ENCODE measurements at regions not wholly inside any gene's neighbourhood (a gene's known extent, or its start where the extent isn't known, plus 50 kb on each side); places are given as distances from the start of the nearest gene placed in this dataset.
A peak's percentile ranks its signal among the peaks of the same experiment; 100 is the strongest.
"Not testable (repeated sequence)": the region's sequence is repeated elsewhere in the genome, so short reads cannot be mapped to it uniquely, and the experiment has no call there.

- Histone ChIP-seq H3K36me3 (ENCODE audit: control insufficient read depth, insufficient read depth, low read length) (no peaks in the 10 kb centered on the region), H3K4me3 (ENCODE audit: low read depth, low read length) (no peak overlapping the region), H3K4me1 (ENCODE audit: control insufficient read depth, insufficient read depth, low read length) (no peaks in the 10 kb centered on the region), H3K27me3 (ENCODE audit: control insufficient read depth, insufficient read depth, low read length) (no peaks in the 10 kb centered on the region), H3K9me3 (ENCODE audit: control insufficient read depth, insufficient read depth, low read length) (no peaks in the 10 kb centered on the region), H3K27ac (ENCODE audit: low read depth, low read length) (no peak overlapping the region)
- WGBS (ENCODE audit: insufficient coverage), result no CpG with 5 or more reads among the region's 1 CpG
- DNase-seq (ENCODE audit: low read depth in 4 of 6, low spot score in 6 of 6), result peak in 2 of 6 donors; percentile 35 to 43
These were observed 1111.0 kb upstream of the SLC39A10 start for GRCh38 chr2:194545978-194546377.

- DNase-seq (ENCODE audit: low read depth in 4 of 6, low spot score in 6 of 6), result no peak
- Histone ChIP-seq H3K27ac (ENCODE audit: low read depth, low read length) (no peak overlapping the region), H3K4me1 (ENCODE audit: control insufficient read depth, insufficient read depth, low read length) (no peaks in the 10 kb centered on the region), H3K9me3 (ENCODE audit: control insufficient read depth, insufficient read depth, low read length) (no peaks in the 10 kb centered on the region), H3K27me3 (ENCODE audit: control insufficient read depth, insufficient read depth, low read length) (no peaks in the 10 kb centered on the region), H3K4me3 (ENCODE audit: low read depth, low read length) (no peak overlapping the region), H3K36me3 (ENCODE audit: control insufficient read depth, insufficient read depth, low read length) (no peaks in the 10 kb centered on the region)
These were observed 1117.6 kb upstream of the SLC39A10 start for GRCh38 chr2:194539425-194539824.

GRCh38 chr2:194526121-194526520, 1130.9 kb upstream of the SLC39A10 start:
- no peaks in the 10 kb centered on the region for H3K27me3 ChIP-seq (ENCODE audit: control insufficient read depth, insufficient read depth, low read length)
- H3K9me3 ChIP-seq (ENCODE audit: control insufficient read depth, insufficient read depth, low read length), result no peaks in the 10 kb centered on the region
- H3K27ac ChIP-seq (ENCODE audit: low read depth, low read length), result no peak overlapping the region
- no peak overlapping the region for H3K4me3 ChIP-seq (ENCODE audit: low read depth, low read length)
- H3K4me1 ChIP-seq (ENCODE audit: control insufficient read depth, insufficient read depth, low read length), result no peaks in the 10 kb centered on the region
- no peak for DNase-seq (ENCODE audit: low read depth in 4 of 6, low spot score in 6 of 6)
- no peaks in the 10 kb centered on the region for H3K36me3 ChIP-seq (ENCODE audit: control insufficient read depth, insufficient read depth, low read length)

DNA sequence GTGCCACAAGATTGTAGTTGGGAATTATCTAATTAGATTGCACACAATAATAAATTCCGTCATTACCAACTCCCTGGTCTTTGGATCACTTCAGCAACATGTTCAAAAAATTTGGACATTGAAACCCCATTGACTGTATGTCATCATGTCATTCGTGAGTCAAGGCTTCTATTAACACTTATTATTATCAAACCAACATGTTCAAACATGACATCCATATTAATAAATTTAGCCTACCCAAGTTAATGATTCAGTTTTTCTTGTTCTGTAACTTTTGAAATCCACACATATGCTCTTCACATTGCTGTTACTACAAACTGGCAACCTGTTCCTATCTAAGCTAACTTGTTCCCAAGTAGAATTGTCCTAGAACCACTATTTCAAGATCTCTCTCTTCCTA, 1142.7 kb upstream of the SLC39A10 start:
- Histone ChIP-seq H3K27ac (ENCODE audit: low read depth, low read length) (no peak overlapping the region), H3K36me3 (ENCODE audit: control insufficient read depth, insufficient read depth, low read length) (no peaks in the 10 kb centered on the region), H3K9me3 (ENCODE audit: control insufficient read depth, insufficient read depth, low read length) (peaks cover 1% of the 10 kb centered on the region), H3K27me3 (ENCODE audit: control insufficient read depth, insufficient read depth, low read length) (no peaks in the 10 kb centered on the region), H3K4me3 (ENCODE audit: low read depth, low read length) (no peak overlapping the region), H3K4me1 (ENCODE audit: control insufficient read depth, insufficient read depth, low read length) (no peaks in the 10 kb centered on the region)
- 88% methylated on average over 2 of the region's 2 CpGs for WGBS (ENCODE audit: insufficient coverage)
- DNase-seq (ENCODE audit: low read depth in 4 of 6, low spot score in 6 of 6), result no peak

- H3K27me3 ChIP-seq (ENCODE audit: control insufficient read depth, insufficient read depth, low read length); H3K4me3 ChIP-seq (ENCODE audit: low read depth, low read length); H3K4me1 ChIP-seq (ENCODE audit: control insufficient read depth, insufficient read depth, low read length); DNase-seq (ENCODE audit: low read depth in 4 of 6, low spot score in 6 of 6); H3K27ac ChIP-seq (ENCODE audit: low read depth, low read length); H3K36me3 ChIP-seq (ENCODE audit: control insufficient read depth, insufficient read depth, low read length); H3K9me3 ChIP-seq (ENCODE audit: control insufficient read depth, insufficient read depth, low read length): not testable (repeated sequence)
- no CpG with 5 or more reads among the region's 2 CpGs for WGBS (ENCODE audit: insufficient coverage)
These were observed 1146.0 kb upstream of the SLC39A10 start for GRCh38 chr2:194511070-194511469.

DNA sequence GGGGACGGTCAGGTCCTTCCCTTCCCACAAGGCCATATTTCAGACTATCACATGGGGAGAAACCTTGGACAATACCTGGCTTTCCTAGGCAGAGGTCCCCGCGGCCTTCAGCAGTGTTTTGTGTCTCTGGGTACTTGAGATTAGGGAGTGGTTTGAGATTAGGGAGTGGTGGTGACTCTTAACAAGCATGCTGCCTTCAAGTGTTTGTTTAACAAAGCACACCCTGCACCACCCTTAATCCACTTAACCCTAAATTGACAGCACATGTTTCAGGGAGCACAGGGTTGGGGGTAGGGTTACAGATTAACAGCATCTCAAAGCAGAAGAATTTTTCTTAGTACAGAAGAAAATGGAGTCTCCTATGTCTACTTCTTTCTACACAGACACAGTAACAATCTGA, 1152.2 kb upstream of the SLC39A10 start:
- not testable (repeated sequence) for DNase-seq (ENCODE audit: low read depth in 4 of 6, low spot score in 6 of 6); H3K4me1 ChIP-seq (ENCODE audit: control insufficient read depth, insufficient read depth, low read length); H3K27me3 ChIP-seq (ENCODE audit: control insufficient read depth, insufficient read depth, low read length); H3K9me3 ChIP-seq (ENCODE audit: control insufficient read depth, insufficient read depth, low read length); H3K4me3 ChIP-seq (ENCODE audit: low read depth, low read length); H3K27ac ChIP-seq (ENCODE audit: low read depth, low read length); H3K36me3 ChIP-seq (ENCODE audit: control insufficient read depth, insufficient read depth, low read length)
- WGBS (ENCODE audit: insufficient coverage), result no CpG with 5 or more reads among the region's 3 CpGs

DNA sequence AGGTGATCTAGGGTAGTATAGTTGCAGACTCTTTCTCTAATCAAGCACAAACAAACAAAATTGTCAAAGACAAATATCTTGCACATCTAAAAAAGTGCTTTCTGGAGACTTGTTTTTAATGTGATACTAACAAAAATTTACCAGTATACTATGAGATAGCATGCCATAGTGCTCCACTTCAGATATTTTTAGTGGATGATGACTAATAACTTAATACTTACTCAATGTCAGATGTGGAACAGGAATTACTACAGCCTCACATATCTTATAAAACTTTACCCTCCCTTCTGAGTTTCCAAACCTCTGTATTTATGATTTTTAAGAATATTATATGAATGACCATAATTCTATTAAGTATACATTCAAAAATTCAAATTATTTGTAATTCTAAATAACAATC, 1162.0 kb upstream of the SLC39A10 start:
- Histone ChIP-seq H3K36me3 (ENCODE audit: control insufficient read depth, insufficient read depth, low read length) (no peaks in the 10 kb centered on the region), H3K4me1 (ENCODE audit: control insufficient read depth, insufficient read depth, low read length) (no peaks in the 10 kb centered on the region)

DNA sequence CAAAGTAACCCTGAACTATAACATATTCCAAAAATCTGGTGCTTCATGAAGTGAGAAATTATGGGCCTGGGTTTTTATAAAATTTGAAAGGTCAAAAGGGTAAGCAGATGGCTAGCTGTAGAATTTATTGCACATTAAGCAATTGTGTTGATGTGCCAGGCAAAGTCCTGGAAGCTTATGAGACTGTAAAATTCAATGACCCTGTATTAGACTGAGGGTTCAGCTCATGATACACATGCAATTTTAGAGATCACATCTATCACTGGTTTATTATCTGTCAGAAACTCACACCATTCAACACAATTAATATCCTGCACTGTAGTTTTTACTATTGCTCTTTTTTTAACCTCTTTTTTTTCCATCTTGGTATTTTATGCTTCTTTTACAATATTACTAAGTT, 1162.6 kb upstream of the SLC39A10 start:
- Histone ChIP-seq H3K9me3 (ENCODE audit: control insufficient read depth, insufficient read depth, low read length) (no peaks in the 10 kb centered on the region), H3K4me3 (ENCODE audit: low read depth, low read length) (no peak overlapping the region), H3K27ac (ENCODE audit: low read depth, low read length) (no peak overlapping the region), H3K27me3 (ENCODE audit: control insufficient read depth, insufficient read depth, low read length) (no peaks in the 10 kb centered on the region), H3K4me1 (ENCODE audit: control insufficient read depth, insufficient read depth, low read length) (no peaks in the 10 kb centered on the region), H3K36me3 (ENCODE audit: control insufficient read depth, insufficient read depth, low read length) (no peaks in the 10 kb centered on the region)
- peak in 1 of 6 donors; percentile 24 for DNase-seq (ENCODE audit: low read depth in 4 of 6, low spot score in 6 of 6)

More for the DNA sequence above, 1162.0 kb upstream of the SLC39A10 start:
- H3K27ac ChIP-seq (ENCODE audit: low read depth, low read length), result no peak overlapping the region
- no peak overlapping the region for H3K4me3 ChIP-seq (ENCODE audit: low read depth, low read length)
- DNase-seq (ENCODE audit: low read depth in 4 of 6, low spot score in 6 of 6), result no peak
- no peaks in the 10 kb centered on the region for H3K27me3 ChIP-seq (ENCODE audit: control insufficient read depth, insufficient read depth, low read length)
- H3K9me3 ChIP-seq (ENCODE audit: control insufficient read depth, insufficient read depth, low read length), result no peaks in the 10 kb centered on the region

DNA sequence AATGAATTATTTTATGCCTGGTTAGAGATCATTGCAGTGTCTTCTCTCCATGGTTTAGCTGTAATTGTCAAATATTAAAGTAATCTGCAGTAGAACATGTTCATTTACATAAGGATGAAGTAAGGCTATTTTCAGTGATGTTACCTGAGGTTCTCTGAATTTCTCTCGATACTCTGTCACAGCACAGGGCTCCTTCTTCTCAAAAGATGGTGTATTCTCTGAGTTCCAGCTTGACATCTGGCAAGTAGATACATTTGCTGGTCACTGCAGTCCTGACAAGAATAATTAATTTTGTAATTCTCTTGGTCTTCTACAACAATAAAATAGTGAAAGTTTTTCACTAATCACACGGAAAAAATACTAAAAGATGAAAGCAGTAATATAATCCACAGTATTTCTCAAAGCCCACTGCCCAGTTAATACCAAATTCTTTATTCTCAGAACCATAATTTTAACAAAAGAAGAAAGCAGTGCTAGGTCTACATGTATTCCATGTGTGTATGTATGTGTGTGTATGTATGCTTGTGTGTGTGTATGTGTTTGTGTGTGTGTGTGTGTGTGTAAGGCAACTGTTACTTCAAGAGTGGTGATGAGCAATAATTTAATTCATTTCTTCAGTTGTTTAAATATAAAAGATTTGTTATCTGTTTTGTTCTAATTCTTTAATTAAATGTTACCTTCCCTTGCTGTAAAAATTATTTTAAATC, 1165.5 kb upstream of the SLC39A10 start:
- no peak for DNase-seq (ENCODE audit: low read depth in 4 of 6, low spot score in 6 of 6)
- no CpG with 5 or more reads among the region's 2 CpGs for WGBS (ENCODE audit: insufficient coverage)
- H3K9me3 ChIP-seq (ENCODE audit: control insufficient read depth, insufficient read depth, low read length), result no peaks in the 10 kb centered on the region
- no peaks in the 10 kb centered on the region for H3K27me3 ChIP-seq (ENCODE audit: control insufficient read depth, insufficient read depth, low read length)
- H3K4me1 ChIP-seq (ENCODE audit: control insufficient read depth, insufficient read depth, low read length), result no peaks in the 10 kb centered on the region
- no peak overlapping the region for H3K27ac ChIP-seq (ENCODE audit: low read depth, low read length)
- H3K4me3 ChIP-seq (ENCODE audit: low read depth, low read length), result no peak overlapping the region
- no peaks in the 10 kb centered on the region for H3K36me3 ChIP-seq (ENCODE audit: control insufficient read depth, insufficient read depth, low read length)

DNA sequence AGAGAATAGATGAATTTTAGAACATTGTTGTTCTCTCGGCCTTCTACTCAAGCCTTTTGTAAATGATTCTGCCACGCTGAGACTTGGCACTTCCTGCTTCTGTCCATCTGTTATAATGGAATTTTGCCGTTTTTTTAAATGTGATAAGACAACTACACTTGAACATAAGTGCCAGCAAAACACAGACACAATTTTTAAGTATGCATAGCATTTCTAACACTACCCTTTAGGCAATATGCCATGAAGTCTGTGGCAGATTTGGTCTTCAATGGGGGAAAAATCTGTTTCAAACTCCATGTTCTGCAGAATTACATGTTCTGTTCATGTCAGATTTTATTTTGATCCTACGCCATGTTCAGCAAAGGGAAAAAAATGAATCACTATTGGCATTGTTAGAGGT, 1170.7 kb upstream of the SLC39A10 start:
- no CpG with 5 or more reads among the region's 4 CpGs for WGBS (ENCODE audit: insufficient coverage)
- DNase-seq (ENCODE audit: low read depth in 4 of 6, low spot score in 6 of 6), result peak in 1 of 6 donors; percentile 94
- Histone ChIP-seq H3K36me3 (ENCODE audit: control insufficient read depth, insufficient read depth, low read length) (no peaks in the 10 kb centered on the region), H3K9me3 (ENCODE audit: control insufficient read depth, insufficient read depth, low read length) (no peaks in the 10 kb centered on the region), H3K27ac (ENCODE audit: low read depth, low read length) (no peak overlapping the region), H3K27me3 (ENCODE audit: control insufficient read depth, insufficient read depth, low read length) (no peaks in the 10 kb centered on the region), H3K4me1 (ENCODE audit: control insufficient read depth, insufficient read depth, low read length) (no peaks in the 10 kb centered on the region), H3K4me3 (ENCODE audit: low read depth, low read length) (no peak overlapping the region)

Data from spinal cord (tissue), 9 donors.